Spleen (tissue), 7 donors: ENCODE measurements at regions not wholly inside any gene's neighbourhood (a gene's known extent, or its start where the extent isn't known, plus 50 kb on each side); places are given as distances from the start of the nearest gene placed in this dataset.

ENCODE experiments used
- POLR2A ChIP-seq, 3 donors: fragments of 450-650 bp; IDR thresholded peaks; one replicate each; pipeline ENCODE4 v1.5.1; 2017; ENCODE audit warnings: antibody characterized with exemption in 3 of 3, mild to moderate bottlenecking in 1 of 3
- POLR2AphosphoS5 ChIP-seq, 3 donors: sonication (generic); formaldehyde crosslinking; IDR thresholded peaks; one replicate each; pipeline ENCODE4 v1.5.1; 2017; ENCODE audit warnings: antibody characterized with exemption in 3 of 3
- TF ChIP-seq, protein P1 (sequence below), 11 experiments: fragments of 200-600 bp in 7 of 11; fragments of 450-650 bp in 4 of 11; sonication (generic) in 4 of 11; IDR thresholded peaks in 8 of 11; conservative IDR thresholded peaks in 3 of 11; 1 replicate in 7 of 11; 2 replicates in 4 of 11; pipeline versions ENCODE4 v1.4.0 to v1.8.0; 2016 to 2021; ENCODE audit warnings: antibody characterized with exemption in 11 of 11, inconsistent platforms in 4 of 11, mild to moderate bottlenecking in 1 of 11
- donor health status: DM: no; HTN: no; CAD: no; lungs with moderate emphysema.
- donor health status: DM: no; HTN: no; CAD: no.
- donor health status: DM: no; HTN: no; CAD: no.

DNA sequence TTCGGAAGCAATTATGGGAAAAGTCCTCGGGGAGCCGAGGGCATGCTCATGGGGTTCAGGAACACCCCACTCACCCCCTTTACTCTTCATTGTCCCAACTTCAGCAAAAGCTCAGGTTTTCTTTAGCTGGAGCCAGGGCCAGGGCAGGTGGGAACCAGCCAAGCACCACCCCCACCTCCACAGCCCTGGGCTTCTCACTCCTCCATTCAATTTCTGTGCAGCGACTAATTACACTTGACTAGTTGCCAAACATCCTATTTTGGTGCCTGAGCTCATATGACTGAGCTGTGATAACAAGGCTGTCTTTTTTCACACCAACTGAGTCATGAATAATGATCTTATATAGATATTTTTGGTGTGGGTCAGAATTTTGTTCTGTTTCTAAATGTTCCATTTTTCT lies 257.2 kb upstream of the AJAP1 start:
- TF ChIP-seq, protein P1, sequence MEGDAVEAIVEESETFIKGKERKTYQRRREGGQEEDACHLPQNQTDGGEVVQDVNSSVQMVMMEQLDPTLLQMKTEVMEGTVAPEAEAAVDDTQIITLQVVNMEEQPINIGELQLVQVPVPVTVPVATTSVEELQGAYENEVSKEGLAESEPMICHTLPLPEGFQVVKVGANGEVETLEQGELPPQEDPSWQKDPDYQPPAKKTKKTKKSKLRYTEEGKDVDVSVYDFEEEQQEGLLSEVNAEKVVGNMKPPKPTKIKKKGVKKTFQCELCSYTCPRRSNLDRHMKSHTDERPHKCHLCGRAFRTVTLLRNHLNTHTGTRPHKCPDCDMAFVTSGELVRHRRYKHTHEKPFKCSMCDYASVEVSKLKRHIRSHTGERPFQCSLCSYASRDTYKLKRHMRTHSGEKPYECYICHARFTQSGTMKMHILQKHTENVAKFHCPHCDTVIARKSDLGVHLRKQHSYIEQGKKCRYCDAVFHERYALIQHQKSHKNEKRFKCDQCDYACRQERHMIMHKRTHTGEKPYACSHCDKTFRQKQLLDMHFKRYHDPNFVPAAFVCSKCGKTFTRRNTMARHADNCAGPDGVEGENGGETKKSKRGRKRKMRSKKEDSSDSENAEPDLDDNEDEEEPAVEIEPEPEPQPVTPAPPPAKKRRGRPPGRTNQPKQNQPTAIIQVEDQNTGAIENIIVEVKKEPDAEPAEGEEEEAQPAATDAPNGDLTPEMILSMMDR (IDR thresholded peaks at IDR 0.05 in 8 of 11, conservative IDR thresholded peaks at IDR 0.05 in 3 of 11) = no peak
- TF ChIP-seq POLR2AphosphoS5 (IDR thresholded peaks at IDR 0.05) (no peak), POLR2A (IDR thresholded peaks at IDR 0.05) (no peak)
